HCT116 (cell line): ENCODE measurements at regions not wholly inside any gene's neighbourhood (a gene's known extent, or its start where the extent isn't known, plus 50 kb on each side); places are given as distances from the start of the nearest gene placed in this dataset.

Source experiments
- ATAC-seq: fragments of 200-7000 bp; cut with Tn5 transposase; 2 replicates; pipeline ENCODE4 v1.9.1; 2020; ENCODE audit warnings: mild to moderate bottlenecking, moderate library complexity
- BruUV-seq: library from RNA; stranded (reverse); fragments of 400-500 nt; replicated peaks from 2 replicates; lab custom pipeline; 2021; lab: Mats Ljungman, UMichigan
- CTCF ChIA-PET: fragments of 300-600 bp; sonication (Branson Sonifier 250); formaldehyde crosslinking; loops from one replicate; lab custom pipeline; 2021; ENCODE audit warnings: antibody characterized with exemption; lab: Charles Lee
- POLR2A ChIA-PET: fragments of 300-600, 350-600 bp; sonication (Branson Sonifier 250); formaldehyde crosslinking; loops from one replicate; lab custom pipeline; 2021; ENCODE audit warnings: antibody characterized with exemption; lab: Charles Lee
- RAD21 ChIA-PET, 2 experiments: fragments of 300-600 bp; sonication (Branson Sonifier 250); formaldehyde crosslinking; loops; one replicate each; lab custom pipeline; 2023; ENCODE audit warnings: low total read pairs in 2 of 2; ENCODE audit not compliant: uncharacterized antibody in 2 of 2, unreplicated experiment in 2 of 2, low non-redundant PET in 1 of 2; lab: Charles Lee
- DNase-seq: peaks from one replicate; pipeline ENCODE4 v3.0.0-alpha.2; 2010; ENCODE audit warnings: low read depth, low spot score
- H2AFZ ChIP-seq: fragments of 200-600 bp; shearing (Covaris generic), sonication (generic); 2 replicates; pipeline ENCODE4 v1.6.1; 2017; ENCODE audit warnings: low read depth, mixed run types, mixed read lengths, antibody characterized with exemption, low read length; ENCODE audit not compliant: poor library complexity, severe bottlenecking
- H3K27ac ChIP-seq: 2 replicates; pipeline ENCODE4 v1.5.1; 2012; ENCODE audit warnings: low read depth, low read length
- H3K27me3 ChIP-seq: fragments of 200-600 bp; sonication (generic); 2 replicates; pipeline ENCODE4 v1.6.1; 2016; ENCODE audit warnings: mixed run types, low read length, mixed read lengths; ENCODE audit not compliant: insufficient read depth
- H3K36me3 ChIP-seq, 2 experiments: fragments of 200-500 bp in 1 of 2; fragments of 200-600 bp in 1 of 2; sonication (Bioruptor generic) in 1 of 2; sonication (generic) in 1 of 2; 2 replicates each; pipeline versions ENCODE4 v1.5.1 to v1.6.1; 2014 to 2016; ENCODE audit warnings: low read length in 2 of 2, inconsistent platforms in 1 of 2, mixed read lengths in 1 of 2, mixed run types in 1 of 2; ENCODE audit not compliant: insufficient read depth in 2 of 2, control insufficient read depth in 1 of 2
- H3K4me1 ChIP-seq, 2 experiments: fragments of 200-600 bp in 1 of 2; sonication (generic) in 1 of 2; 2 replicates each; pipeline versions ENCODE4 v1.5.1 to v1.6.1; 2012 to 2017; ENCODE audit warnings: low read length in 2 of 2, inconsistent platforms in 1 of 2, mild to moderate bottlenecking in 1 of 2, mixed read lengths in 1 of 2, mixed run types in 1 of 2, moderate library complexity in 1 of 2; ENCODE audit not compliant: insufficient read depth in 2 of 2, control insufficient read depth in 1 of 2
- H3K4me2 ChIP-seq: fragments of 200-600 bp; sonication (generic); 2 replicates; pipeline ENCODE4 v1.6.1; 2017; ENCODE audit warnings: mixed run types, low read length, mixed read lengths
- H3K4me3 ChIP-seq, 2 experiments: fragments of 200-600 bp in 1 of 2; sonication (generic) in 1 of 2; replicated peaks in 1 of 2; 2 replicates each; pipeline ENCODE4 v1.5.1; 2011 to 2016; ENCODE audit warnings: low read length in 2 of 2, control low read depth in 1 of 2, low read depth in 1 of 2, mild to moderate bottlenecking in 1 of 2, mixed read lengths in 1 of 2, mixed run types in 1 of 2
- H3K79me2 ChIP-seq: fragments of 200-600 bp; sonication (generic); 2 replicates; pipeline ENCODE4 v1.6.1; 2017; ENCODE audit warnings: mild to moderate bottlenecking, mixed run types, low read length, moderate library complexity, mixed read lengths; ENCODE audit not compliant: insufficient read depth
- H3K9ac ChIP-seq: fragments of 200-600 bp; sonication (generic); 2 replicates; pipeline ENCODE4 v1.6.1; 2016; ENCODE audit warnings: low read length, mixed read lengths
- H3K9me2 ChIP-seq: fragments of 200-600 bp; sonication (generic), shearing (Covaris generic); 2 replicates; pipeline ENCODE4 v1.6.1; 2017; ENCODE audit warnings: mixed run types, mild to moderate bottlenecking, moderate library complexity; ENCODE audit not compliant: insufficient read depth
- H3K9me3 ChIP-seq, 2 experiments: fragments of 200-500 bp in 1 of 2; fragments of 200-600 bp in 1 of 2; sonication (Bioruptor generic) in 1 of 2; sonication (generic) in 1 of 2; 2 replicates each; pipeline ENCODE4 v1.6.1; 2014 to 2017; ENCODE audit warnings: low read length in 2 of 2, mixed read lengths in 2 of 2, inconsistent platforms in 1 of 2, low read depth in 1 of 2, mild to moderate bottlenecking in 1 of 2, mixed run types in 1 of 2, moderate library complexity in 1 of 2; ENCODE audit not compliant: control insufficient read depth in 1 of 2, insufficient read depth in 1 of 2
- H4K20me1 ChIP-seq: fragments of 200-600 bp; sonication (generic), shearing (Covaris generic); 2 replicates; pipeline ENCODE4 v1.6.1; 2017; ENCODE audit warnings: mixed run types, mild to moderate bottlenecking, moderate library complexity; ENCODE audit not compliant: insufficient read depth
- CBX3 ChIP-seq: IDR thresholded peaks from 2 replicates; pipeline ENCODE4 v1.6.1; 2012; ENCODE audit warnings: low read depth
- CEBPB ChIP-seq: IDR thresholded peaks from 2 replicates; pipeline ENCODE4 v1.6.1; 2012; ENCODE audit warnings: low read depth
- EGR1 ChIP-seq: IDR thresholded peaks from 2 replicates; pipeline ENCODE4 v1.6.1; 2012; ENCODE audit warnings: low read depth
- POLR2A ChIP-seq: IDR thresholded peaks from 2 replicates; pipeline ENCODE4 v1.7.0; 2011; ENCODE audit warnings: borderline replicate concordance; ENCODE audit not compliant: insufficient read depth, insufficient read length; ENCODE audit errors: extremely low read depth
- POLR2AphosphoS5 ChIP-seq: IDR thresholded peaks from 2 replicates; pipeline ENCODE4 v1.6.1; 2011; ENCODE audit warnings: mild to moderate bottlenecking, low read depth, low read length, moderate library complexity
- RAD21 ChIP-seq: IDR thresholded peaks from 2 replicates; pipeline ENCODE4 v1.6.1; 2012; ENCODE audit warnings: low read depth, mild to moderate bottlenecking
- SP1 ChIP-seq: IDR thresholded peaks from 2 replicates; pipeline ENCODE4 v1.6.1; 2012; ENCODE audit warnings: low read depth
- TCF7L2 ChIP-seq: IDR thresholded peaks from 2 replicates; pipeline ENCODE4 v1.7.0; 2011; ENCODE audit warnings: borderline replicate concordance, inconsistent platforms; ENCODE audit not compliant: insufficient read depth, insufficient read length; ENCODE audit errors: extremely low read depth
- ZBTB33 ChIP-seq: IDR thresholded peaks from 2 replicates; pipeline ENCODE4 v1.6.1; 2011; ENCODE audit warnings: mild to moderate bottlenecking, low read length, moderate library complexity; ENCODE audit not compliant: insufficient replicate concordance; ENCODE audit errors: extremely low read depth
- ZNF274 ChIP-seq: fragments of 200-500 bp; sonication (Bioruptor generic); IDR thresholded peaks from 2 replicates; pipeline ENCODE4 v1.6.1; 2014; ENCODE audit warnings: mild to moderate bottlenecking, low read depth, low read length, inconsistent platforms
- intact Hi-C: fragments of 100-400 bp; cut with micrococcal nuclease; formaldehyde crosslinking; loops from 2 replicates; pipeline ENCODE4 v1.10.0; 2022
- TF ChIP-seq, protein P1 (sequence below): IDR thresholded peaks from 2 replicates; pipeline ENCODE4 v1.6.1; 2012
- TF ChIP-seq, protein P2 (sequence below), 3 experiments: fragments of 200-600 bp in 1 of 3; sonication (generic) in 1 of 3; IDR thresholded peaks in 2 of 3; conservative IDR thresholded peaks in 1 of 3; 2 replicates each; pipeline ENCODE4 v1.5.1; 2012 to 2017; ENCODE audit warnings: low read depth in 2 of 3, low read length in 2 of 3, antibody characterized with exemption in 1 of 3, borderline replicate concordance in 1 of 3, control low read depth in 1 of 3, mild to moderate bottlenecking in 1 of 3, mixed read lengths in 1 of 3, mixed run types in 1 of 3, moderate library complexity in 1 of 3; ENCODE audit not compliant: insufficient read depth in 1 of 3
- TF ChIP-seq, protein P3 (sequence below): IDR thresholded peaks from 2 replicates; pipeline ENCODE4 v1.6.1; 2012

DNA sequence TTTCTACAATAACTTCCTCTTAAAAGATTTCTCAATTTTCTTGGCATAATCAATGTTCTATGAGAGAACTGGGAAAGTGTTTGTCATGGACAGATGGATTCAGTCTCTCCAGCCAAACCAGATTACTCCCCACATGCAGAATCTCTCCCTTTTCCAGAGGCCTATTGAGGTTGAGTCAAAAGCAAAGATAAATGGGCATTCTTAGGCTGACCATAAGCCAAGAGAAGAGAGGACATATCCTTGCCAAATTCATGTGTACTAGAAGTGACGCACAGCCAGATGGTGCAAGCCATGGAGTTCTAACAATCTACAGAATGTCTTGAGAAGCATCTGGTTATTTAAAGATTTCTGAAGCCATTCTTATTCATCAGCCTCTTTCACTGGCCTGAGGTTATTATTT is 2115.0 kb downstream of the MAT2B start (continued):
- TF ChIP-seq ZBTB33 = no peak
- TF ChIP-seq CEBPB = no peak
- TF ChIP-seq, protein P1, sequence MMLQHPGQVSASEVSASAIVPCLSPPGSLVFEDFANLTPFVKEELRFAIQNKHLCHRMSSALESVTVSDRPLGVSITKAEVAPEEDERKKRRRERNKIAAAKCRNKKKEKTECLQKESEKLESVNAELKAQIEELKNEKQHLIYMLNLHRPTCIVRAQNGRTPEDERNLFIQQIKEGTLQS = no peak

DNA sequence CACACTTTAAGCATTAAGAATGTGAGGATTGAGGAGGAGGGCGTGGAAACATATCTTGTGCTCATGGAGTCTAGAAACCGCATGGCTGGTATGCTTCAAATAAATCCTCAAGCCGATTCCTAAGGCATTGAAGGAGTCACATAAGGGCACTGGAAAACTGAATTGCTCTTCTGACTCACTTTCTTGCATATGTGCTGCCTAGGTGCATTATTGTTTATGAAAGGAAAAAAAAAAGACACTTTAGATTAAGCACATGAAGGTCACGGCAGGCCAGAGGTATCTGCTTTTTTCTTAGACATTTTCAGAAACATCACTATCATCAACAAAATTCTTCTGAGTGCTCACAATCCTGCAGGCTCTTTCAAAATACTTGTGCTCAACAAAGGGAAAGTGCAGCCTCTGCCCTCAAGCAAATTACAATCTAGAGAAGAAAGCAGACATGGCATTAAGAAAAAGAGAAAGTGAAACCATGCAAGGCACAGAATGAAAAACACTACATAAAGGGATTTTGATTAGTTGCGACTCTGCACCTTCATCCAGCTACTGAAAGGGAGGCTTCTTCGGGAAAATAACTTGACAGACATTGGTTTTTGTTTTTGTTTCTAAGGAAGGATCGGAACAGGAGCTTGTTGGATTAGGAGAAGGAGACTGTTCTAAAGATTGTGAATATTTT is 2117.6 kb downstream of the MAT2B start:
- intact Hi-C loops = no loop called here
- Histone ChIP-seq H3K9me3 (peaks cover 4 to 6% of the 10 kb centered on the region in 2 experiments; a peak in 2 of 4 replicates), H3K36me3 (no peaks in the 10 kb centered on the region), H3K4me1 (no peaks in the 10 kb centered on the region), H3K27me3 (no peaks in the 10 kb centered on the region), H3K9ac (no peak overlapping the region), H3K4me3 (no peak overlapping the region), H3K27ac (no peak overlapping the region), H4K20me1 (no peaks in the 10 kb centered on the region), H2AFZ (no peak overlapping the region), H3K4me2 (no peak overlapping the region), H3K79me2 (no peaks in the 10 kb centered on the region), H3K9me2 (no peaks in the 10 kb centered on the region)
- no peak for DNase-seq
- ATAC-seq = no peak
- RAD21 ChIA-PET = no interaction called here
- TF ChIP-seq, protein P2, sequence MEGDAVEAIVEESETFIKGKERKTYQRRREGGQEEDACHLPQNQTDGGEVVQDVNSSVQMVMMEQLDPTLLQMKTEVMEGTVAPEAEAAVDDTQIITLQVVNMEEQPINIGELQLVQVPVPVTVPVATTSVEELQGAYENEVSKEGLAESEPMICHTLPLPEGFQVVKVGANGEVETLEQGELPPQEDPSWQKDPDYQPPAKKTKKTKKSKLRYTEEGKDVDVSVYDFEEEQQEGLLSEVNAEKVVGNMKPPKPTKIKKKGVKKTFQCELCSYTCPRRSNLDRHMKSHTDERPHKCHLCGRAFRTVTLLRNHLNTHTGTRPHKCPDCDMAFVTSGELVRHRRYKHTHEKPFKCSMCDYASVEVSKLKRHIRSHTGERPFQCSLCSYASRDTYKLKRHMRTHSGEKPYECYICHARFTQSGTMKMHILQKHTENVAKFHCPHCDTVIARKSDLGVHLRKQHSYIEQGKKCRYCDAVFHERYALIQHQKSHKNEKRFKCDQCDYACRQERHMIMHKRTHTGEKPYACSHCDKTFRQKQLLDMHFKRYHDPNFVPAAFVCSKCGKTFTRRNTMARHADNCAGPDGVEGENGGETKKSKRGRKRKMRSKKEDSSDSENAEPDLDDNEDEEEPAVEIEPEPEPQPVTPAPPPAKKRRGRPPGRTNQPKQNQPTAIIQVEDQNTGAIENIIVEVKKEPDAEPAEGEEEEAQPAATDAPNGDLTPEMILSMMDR (IDR thresholded peaks at IDR 0.05 in 2 of 3, conservative IDR thresholded peaks at IDR 0.05 in 1 of 3; ENCODE audit: borderline replicate concordance in 1 of 3, insufficient read depth in 1 of 3, low read depth in 2 of 3, low read length in 2 of 3) = no peak
- TF ChIP-seq CBX3 = no peak
- TF ChIP-seq SP1 = no peak
- TF ChIP-seq ZBTB33 = no peak
- no peak for TF ChIP-seq ZNF274
- TF ChIP-seq RAD21 = no peak
- TF ChIP-seq POLR2AphosphoS5 = no peak
- TF ChIP-seq TCF7L2 = no peak
- TF ChIP-seq, protein P3, sequence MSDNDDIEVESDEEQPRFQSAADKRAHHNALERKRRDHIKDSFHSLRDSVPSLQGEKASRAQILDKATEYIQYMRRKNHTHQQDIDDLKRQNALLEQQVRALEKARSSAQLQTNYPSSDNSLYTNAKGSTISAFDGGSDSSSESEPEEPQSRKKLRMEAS = no peak
- no peak for TF ChIP-seq POLR2A
- no peak for TF ChIP-seq EGR1
- POLR2A ChIA-PET = no interaction called here
- CTCF ChIA-PET = no interaction called here
- no TSS peak for BruUV-seq
